HG02642 (cell line): ENCODE measurements at regions not wholly inside any gene's neighbourhood (a gene's known extent, or its start where the extent isn't known, plus 50 kb on each side); places are given as distances from the start of the nearest gene placed in this dataset.

Source experiments
- ATAC-seq: cut with Tn5 transposase; IDR thresholded peaks from one replicate; pipeline ENCODE4 v1.9.1; 2021; ENCODE audit warnings: mild to moderate bottlenecking; ENCODE audit not compliant: unreplicated experiment, poor library complexity

DNA sequence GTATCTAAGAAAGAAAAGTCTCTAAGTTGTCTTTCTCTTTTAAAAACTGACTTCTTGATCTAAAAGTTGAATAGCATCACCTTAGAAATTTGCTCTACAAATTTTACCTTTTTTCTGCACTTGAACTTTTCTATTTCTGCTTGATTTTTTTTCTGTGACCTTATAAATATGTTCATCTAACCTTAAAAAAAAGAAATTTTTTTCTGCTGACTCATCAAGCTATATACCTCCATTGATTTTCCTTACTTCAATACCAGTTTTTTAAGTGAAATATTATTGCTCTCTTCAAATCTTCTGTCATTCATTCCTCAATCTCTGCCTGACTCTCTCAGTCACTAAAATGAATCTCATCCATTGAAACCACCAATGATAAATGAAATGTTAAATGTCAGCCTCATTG lies 910.1 kb downstream of the GALC start:
- no peak for ATAC-seq

GRCh38 chr14:87081004-87081403 lies 912.0 kb downstream of the GALC start:
- ATAC-seq = no peak

GRCh38 chr14:87080146-87080545 lies 912.8 kb downstream of the GALC start:
- ATAC-seq = no peak

- ATAC-seq = no peak
These were observed 913.6 kb downstream of the GALC start for GRCh38 chr14:87079416-87079815.

GRCh38 chr14:87076922-87077321 lies 916.1 kb downstream of the GALC start:
- no peak for ATAC-seq

DNA sequence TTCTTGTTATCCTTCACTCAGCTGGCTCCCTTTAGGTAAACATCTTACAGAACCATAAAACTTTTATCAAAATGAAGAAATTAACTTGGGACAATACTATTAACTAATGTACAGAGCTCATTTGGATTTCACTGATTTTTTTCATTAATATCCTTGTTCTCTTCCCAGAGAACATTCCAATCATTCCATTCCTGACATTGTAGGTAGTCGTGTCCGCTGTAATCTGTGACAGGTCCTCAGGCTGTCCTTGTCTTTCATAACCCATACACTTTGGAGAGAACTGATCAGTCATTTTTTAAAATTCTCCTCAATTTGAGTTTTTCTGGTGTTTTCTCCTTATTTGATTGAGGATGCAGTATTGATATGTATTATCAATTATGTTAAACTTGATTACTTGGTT lies 916.8 kb downstream of the GALC start:
- no peak for ATAC-seq

DNA sequence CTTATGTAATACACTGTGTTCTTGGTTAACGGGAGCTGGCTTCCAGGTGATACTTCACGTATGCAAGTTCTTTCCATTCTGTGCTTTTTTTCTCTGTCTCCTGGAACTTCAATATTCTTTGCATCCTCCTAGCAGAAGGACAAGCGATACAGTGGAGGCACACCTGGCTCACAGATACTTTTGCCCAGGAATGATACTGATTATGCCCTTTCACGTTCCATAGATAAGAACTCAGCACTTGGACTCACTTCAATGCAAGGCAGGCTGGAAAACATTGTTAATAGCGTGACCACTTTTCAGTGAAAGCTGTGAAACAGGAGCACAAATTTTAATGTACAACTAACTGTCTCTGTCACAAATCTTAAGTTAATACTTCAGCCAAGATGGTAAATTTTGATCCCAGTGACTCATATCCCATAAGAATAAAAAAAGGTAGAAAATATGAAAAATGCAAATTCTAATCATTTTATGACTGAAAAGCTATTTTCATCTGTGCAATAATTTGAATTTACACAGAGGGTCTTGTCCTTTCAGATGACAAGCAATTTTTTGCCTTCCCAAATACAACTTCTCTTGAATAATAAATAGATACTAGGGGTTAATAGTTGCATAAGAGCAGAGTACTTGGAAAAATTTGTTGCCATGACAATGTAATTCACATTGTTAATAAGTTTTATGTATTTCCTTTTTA lies 919.0 kb downstream of the GALC start:
- no peak for ATAC-seq

DNA sequence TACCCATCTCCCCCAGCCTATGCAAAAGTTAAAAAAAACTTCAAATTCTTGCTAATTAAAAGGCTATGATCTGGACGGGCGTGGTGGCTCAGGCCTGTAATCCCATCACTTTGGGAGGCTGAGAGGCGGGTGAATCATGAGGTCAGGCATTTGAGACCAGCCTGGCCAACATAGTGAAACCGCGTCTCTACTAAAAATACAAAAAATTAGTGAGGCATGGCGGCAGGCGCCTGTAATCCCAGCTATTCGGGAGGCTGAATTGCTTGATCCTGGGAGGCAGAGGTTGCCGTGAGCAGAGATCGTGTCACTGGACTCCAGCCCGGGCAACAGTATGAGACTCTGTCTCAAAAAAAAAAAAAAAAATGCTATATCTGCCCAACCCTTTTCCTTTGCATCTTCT lies 925.4 kb downstream of the GALC start:
- ATAC-seq = no peak

- ATAC-seq = no peak
These were observed 925.9 kb downstream of the GALC start for GRCh38 chr14:87067061-87067460.

GRCh38 chr14:87066221-87066817 lies 926.7 kb downstream of the GALC start:
- ATAC-seq = no peak

- no peak for ATAC-seq
These were observed 927.6 kb downstream of the GALC start for GRCh38 chr14:87065366-87065765.

DNA sequence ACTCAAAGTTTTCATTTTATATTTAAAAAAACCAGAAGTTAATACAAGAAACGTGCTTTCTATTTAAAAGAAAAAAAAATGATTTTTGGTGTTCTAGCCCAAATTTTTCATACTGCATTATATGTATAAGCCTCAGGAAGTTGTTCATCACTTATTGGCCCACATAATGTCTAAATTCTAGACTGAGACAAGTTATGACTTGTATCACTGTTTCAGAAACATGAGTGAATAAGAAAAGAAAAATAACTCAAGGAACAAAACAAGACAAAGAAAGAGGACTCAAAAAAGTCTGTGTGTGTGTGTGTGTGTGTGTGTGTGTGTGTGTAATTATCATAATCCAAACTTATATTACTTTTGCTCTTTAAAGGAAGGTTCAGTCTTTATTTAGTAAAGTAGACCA lies 929.8 kb downstream of the GALC start:
- ATAC-seq = no peak

DNA sequence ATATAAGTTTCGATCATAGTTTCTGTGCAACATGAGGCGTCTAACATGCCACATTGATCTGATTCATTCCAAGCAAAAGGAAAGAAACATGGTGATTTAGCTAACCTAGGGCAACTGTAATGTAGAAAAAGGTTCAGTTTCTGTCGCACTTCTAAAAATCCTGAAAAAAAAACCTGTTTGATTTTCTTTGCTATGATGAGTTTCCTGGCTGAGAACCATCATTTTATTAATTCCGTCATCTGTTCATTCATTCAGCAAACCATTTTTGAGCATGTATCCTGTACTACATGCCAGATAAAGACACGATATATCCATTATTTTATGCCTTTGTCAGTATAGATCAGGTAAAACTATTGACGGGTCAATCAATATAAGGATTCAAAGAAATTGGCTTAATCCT lies 932.6 kb downstream of the GALC start:
- ATAC-seq = no peak

DNA sequence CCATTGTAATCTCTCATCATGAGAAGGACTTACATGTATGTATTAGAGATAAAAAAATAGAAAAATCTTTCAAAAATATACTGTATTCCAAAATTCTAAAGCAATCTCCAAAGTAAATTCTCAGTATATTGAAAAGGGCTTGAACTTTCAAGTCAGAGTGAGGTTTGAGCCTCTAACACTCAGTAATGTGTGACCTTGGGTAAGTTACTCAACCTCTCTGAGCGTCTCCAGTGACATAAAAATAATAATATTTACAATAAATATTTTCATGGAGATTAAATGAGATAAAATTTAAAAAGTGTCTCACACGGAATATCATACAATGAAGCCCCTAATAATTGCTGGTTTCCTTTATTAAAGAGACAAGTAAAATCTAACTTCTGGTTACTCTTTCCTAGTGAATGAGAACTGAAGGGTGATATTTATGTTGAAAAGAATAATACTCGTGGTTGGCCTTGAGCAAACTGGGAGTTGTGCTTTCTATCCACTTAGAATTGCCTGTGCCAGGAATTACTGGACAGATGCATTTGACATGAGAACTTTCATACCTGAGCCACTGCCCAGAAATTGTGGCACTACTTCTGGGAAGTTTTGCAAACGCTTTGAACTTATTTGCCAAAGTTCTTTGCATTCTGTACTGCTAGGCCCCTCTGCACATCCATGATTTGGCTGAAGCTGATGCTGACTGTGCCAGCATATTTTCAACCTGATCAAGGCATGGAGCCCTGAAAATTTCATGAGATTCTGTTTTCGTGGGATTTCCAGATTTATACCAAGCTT lies 933.7 kb downstream of the GALC start:
- ATAC-seq = no peak

DNA sequence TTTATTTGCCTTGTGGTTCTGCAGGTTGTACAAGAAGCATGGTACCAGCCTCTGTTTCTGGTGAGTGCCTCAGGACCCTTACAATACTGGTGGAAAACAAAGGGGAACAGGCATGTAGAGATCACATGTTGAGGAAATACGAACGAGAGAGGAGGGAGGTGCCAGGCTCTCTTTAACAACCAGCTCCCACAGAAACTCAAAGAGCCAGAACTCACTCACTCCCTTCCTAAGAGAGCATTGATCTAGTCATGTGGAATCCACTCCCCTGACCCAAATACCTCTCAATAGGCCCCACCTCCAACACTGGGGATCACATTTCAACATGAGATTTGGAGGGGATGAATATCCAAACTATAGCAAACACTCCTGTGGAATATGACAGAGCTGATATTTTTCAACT lies 938.0 kb downstream of the GALC start:
- ATAC-seq = no peak

DNA sequence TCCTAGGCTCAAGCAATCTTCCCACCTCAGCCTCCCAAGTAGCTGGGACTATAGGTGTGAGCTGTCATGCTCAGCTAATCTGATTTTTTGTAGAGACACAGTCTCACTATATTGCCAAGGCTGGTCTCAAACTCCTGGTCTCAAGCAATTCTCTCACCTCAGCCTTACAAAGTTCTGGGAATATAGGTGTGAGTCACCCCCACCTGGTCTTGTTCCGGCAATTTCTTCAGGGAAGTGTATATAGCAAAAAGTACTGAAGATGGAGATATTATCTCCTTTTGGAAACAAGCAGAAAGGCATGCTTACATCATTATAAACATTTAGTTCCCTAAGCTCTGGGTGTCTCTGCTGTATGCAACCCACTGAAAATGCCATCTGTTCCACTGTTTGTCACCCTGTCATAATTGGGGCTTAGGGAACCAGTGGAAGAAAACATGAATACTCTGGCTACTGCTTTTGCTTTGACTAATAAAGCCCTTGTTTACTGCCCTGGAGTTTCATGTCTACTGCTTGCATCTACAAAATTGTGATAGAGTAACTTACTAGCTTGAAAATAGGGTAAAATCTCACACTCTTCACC lies 940.2 kb downstream of the GALC start:
- ATAC-seq = no peak

DNA sequence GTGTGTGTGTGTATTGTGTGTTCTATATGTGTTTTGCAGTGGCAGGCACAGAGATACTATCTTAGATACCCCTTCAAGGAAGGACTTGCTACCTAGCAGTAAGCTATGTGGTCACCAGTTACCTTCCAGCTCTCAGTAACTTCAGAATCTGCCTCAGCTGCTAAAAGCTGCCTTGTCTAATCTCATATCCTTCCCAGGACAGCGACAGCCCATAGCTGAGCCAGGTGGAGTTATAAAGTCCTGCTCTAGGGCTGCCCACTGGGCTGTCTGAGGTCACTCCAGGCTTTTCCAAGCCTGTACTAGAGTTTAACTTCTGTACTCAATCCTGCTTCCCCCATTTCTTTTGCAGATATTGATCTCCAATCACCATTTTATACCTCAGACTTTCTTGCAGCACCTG lies 942.6 kb downstream of the GALC start:
- ATAC-seq = no peak

GRCh38 chr14:87049950-87050349 lies 943.0 kb downstream of the GALC start:
- ATAC-seq = no peak

DNA sequence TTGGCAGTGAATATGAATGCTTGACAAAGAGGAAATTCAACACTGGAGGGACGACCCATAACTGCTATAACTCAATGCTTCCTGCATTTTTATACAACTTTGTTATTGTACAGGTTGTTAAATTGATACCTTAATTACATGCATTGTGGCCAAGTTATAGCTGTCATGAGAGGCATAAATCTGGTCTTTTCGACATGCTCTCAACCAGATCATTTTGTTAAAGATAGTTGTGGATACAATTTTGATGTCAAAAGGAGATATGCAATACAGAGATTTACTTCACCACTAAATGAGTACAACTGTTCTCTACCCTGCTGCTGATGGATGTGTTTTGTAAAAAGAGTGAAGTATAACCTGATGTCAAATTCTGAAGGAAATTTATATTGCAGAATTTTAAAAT lies 946.0 kb downstream of the GALC start:
- no peak for ATAC-seq

GRCh38 chr14:87045956-87046355 lies 947.0 kb downstream of the GALC start:
- ATAC-seq = no peak

DNA sequence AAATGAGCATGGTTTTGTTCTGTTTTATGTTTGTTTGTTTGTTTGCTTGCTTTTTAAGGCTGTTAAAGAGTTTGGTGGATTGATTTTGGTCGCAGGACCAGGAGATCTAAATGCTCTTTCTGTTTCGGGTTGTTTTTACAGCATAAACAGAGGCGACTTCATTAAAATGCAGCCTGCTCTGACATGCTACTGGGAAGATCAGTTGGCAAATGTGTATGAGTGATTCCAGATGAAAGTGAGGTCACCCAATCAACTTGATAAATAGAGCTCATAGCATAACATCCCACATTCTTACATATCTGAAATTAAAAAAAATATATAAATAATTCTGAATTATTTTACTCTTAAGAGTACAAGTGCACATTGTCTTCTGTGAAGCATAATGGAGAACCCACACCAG lies 947.7 kb downstream of the GALC start:
- ATAC-seq = no peak
